ENCODE measurements at regions not wholly inside any gene's neighbourhood (a gene's known extent, or its start where the extent isn't known, plus 50 kb on each side); places are given as distances from the start of the nearest gene placed in this dataset.
"Not testable (repeated sequence)": the region's sequence is repeated elsewhere in the genome, so short reads cannot be mapped to it uniquely, and the experiment has no call there.

DNA sequence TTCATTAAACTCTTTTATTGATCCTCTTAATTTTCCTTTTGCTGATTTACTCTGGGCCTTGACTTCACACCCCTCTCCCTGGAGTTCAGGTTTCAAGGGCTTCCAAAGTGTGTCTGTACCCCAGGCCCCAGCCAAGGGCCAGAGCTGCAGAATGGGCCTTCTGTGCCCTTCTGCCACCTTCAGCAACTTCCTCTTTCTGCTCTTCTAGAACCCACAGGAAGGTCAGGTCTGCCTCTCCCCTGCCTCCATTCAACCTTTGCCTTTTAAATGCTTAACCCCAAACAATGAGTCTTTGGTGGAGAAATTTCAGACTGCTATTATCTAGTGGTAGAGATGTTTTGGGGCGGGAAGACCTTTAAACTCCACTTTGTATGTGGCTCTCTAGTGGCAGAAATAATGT lies 63.1 kb downstream of the TSN start:
- no peak for DNase-seq

DNA sequence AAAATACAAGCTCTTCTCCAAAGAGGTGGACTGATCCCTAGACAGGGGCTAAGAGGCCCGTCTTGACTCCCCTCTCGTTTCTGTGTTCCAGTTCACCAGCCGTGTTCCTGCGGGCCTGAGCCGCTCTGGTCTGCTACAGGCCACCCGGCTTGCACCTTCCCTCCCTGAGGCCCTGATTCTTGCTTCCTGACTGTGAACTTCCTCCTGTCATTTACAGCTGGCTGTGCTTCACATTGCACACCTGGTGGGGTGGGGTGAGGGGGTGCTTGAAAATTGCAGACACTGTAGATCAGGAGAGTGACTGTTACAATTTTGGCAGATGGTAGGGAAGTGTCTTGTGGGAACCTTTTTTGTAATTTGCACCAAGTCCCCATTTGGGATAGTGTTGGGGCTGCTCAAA lies 64.4 kb downstream of the TSN start:
- DNase-seq, result no peak

DNA sequence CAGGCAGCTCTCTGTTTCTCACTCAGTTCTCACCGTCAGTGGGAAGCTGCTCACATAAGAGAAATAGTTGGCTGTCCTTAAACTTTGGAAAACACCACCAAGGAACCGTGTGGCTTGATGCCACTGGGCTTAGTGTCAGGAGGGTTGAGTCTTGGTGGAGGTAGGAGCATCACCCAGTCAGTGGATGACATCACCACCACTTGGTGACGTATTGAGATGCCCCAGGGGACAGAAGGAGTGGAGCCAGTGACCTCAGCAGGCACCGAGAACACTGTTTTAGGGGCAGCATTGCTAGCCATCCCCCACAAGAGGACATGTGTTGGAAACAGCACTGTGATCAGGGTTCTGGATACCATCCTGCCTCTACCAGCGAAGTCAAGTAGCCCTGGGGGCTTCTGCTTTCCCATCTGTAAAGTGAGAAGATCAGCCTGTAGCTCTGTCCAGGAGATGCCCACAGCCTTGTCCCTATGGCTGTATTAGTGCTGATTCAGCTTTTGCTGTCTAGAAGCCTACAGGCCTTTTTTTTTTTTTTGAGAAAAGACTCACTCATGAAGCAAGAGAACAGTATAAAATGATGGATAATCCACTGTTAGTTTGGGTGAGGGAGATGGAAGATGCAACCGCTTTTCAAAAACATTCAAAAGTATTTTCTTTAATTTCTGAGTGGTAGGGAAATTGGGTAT lies 66.2 kb downstream of the TSN start:
- DNase-seq, result no peak

DNA sequence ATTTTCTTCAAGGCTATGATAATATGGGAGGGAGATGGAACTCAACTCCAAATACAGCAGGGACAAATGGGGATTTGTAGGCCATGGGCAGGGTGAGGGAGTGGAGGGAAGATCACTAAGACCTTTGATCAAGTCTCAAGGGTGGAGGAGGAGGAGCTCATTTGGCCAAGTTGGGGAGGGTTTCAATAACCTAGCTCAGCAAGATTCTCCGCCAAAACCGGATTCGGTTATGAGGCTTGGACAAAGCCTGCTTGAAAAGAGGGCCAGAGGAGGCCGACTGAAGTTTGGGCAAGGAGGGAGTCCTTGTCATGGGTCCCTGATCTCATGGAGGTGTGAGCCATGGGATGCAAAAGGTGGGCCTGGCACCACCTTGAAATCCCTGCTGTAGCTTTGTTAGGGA lies 68.8 kb downstream of the TSN start:
- no peak for DNase-seq

DNA sequence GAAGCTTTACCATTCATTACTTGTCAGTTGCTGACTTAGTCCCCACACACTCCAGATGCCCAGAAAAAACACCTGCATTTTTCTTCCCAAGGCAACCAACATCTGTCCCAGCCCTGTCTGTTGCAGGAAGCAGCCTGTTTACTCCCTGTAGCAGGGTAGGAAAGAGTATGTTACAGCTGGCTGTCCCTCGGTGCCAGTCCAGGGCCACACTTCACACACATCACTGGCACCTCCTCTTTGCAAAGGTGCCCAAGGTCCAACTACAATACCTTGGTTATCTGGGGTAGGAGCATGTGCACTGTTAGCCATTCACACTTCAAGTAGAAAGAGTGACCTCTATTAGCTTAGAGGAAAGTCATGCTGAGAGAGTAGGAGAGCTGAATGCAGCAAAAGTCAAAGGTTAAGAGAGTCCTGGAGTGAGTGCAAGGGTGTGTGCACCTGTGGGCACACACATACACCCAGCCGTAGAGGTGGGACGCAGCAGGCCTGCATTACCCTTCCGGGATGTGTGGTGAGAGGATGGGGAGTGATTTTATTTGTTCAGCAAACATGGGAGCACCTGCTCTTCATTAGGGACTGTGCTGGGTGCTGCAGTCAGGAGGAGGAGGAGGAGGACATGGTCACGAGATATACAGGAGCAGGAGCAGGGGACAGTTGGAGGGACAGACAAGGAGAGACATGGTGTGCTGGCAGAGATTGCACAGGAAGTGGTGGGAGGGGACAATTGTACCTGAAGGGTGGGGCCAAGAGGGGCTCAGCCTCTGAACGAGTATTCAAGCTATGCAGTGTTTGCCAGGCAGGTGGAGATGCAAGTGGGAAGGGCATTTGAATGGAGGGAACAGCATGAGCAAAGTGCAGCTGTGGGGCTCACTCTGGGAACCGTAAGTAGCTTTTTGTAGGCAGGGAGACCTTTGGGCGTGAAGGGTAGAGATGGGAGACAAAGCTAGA lies 69.8 kb downstream of the TSN start:
- DNase-seq, result no peak

DNA sequence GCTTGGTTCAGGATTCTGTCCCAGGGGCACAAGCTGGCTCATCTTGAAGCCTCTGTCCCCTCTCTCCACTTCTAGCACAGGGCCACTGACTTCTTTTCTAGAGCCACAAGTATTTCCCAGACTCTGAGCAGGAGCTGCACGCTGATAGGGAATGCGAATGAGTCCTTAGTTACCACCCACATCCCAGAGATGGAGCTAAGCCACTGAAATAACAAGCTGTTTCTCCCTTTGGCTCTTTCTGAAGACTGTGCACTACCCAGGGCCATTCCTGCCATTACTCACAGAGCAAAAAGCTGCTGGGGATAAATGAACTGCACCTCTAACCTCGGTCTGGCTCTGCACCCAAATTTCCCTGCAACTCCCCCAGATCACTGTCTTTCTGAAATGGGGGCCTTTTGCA lies 70.6 kb downstream of the TSN start:
- no peak for DNase-seq

DNA sequence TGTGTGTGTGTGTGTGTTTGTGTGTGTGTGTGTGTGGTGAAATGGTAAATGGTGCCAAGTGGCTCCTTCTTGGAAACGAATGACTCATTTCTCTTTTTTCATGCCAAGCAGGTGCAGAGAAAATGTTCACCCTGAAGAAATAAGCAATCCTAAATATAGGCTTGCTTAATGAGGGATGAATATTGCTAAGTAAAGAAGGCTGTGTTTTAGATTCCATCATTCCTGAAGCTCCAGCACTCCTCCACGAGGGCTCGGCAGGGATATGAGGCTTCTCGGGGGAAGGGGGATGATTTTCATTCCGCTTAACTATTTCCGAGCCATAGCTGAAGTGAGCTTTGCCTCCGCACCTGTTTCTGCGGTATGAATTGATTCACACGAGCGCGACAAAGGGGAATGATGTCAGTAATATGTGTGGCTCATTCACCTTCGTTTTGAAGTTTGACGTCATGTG lies 72.9 kb downstream of the TSN start:
- DNase-seq, result no peak

DNA sequence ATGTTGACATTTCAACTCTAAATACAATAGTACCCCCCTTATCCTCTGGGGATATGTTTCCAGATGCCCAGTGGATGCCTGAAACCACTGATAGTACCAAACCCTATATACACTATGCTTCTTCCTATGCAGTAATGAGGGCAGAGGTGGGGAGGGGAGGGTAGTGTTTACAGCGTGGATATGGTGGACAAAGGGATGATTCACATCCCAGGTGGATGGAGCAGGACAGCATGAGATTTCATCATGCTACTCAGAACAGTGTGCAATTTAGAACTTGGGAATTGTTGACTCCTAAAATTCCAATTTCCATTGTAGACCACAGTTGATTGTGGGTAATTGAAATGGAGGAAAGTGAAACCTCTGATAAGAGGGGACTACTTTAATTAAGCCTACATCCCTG lies 75.4 kb downstream of the TSN start:
- no peak for DNase-seq

DNA sequence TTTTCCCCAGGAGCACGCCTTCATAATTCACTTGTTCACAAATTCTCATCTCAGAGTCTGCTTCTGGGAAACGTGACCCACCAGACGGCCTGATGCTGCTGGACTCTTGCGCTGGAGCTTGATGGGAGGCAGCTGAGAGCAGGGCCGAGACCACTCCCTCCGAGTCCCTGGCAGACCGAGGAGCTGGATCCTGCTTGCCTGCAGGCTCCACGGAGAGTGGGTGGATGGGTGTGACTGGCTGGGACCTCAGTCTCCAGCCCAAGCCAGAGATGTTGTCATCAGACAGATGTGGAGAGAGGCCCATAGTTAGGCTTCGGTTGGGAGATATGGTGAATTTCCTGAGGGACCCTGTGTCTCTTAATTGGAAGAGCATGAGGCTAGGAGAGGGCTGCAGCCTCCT lies 76.4 kb downstream of the TSN start:
- no peak for DNase-seq

DNA sequence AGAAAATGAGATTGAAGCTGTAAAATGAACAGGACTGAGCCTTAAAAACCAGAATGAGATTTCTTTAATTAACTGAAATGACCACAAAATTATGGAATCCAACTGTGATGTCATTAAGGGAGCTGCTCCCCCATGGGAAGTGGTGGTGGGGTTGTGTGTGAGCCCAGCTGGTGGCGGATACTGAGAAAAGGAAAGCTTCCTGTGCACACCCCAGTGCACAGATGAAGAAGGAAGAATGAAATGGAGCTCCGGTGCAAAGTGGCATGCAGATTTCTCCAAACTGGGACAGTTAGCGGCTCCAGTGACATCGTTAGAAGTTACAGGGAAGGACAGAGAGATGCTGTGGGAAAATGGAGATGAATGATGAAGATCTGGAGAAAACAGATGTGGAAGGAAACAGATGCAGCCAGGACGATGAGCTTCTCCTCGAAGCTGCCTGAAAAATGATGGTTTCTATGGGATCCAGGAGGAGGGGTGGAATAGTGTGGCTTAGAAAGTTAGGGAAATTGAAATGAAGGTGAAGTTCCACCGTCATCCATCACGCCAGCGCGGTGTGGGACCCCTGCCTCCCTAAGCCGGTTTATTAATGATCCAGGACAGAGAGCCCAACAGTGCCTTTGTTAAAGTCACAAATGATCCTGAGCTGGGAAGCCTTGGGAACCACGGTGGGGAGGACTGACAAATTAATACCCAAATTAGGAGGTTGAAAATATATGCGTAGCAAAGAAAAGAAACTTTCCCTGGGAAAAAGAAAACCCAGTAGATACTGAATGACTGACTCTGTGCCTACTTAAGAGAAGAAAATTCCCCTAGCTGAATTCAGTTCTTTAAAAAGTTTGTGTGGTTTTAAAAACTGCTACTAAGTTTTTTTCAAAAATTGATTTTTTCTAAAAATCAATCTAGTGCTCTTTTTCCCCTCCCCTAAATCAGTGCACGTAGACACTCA lies 77.2 kb downstream of the TSN start:
- no peak for DNase-seq

DNA sequence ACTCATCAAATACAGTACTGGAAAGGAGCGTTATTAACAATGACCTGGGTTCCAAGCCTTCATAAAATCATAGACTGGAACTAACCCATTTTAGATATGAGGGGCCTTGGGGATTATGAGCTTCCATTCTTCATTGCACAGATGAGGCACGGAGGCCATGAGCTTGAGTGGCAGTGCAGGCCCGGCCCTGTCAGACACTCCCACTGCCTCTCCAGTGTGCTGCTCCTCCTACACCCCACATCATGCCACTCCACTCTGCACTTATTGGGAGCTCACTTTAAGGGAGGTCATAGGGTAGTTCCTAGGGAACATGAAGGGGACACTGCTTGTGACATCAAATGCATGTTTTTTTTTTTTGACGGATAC lies 77.9 kb downstream of the TSN start:
- no peak for DNase-seq

DNA sequence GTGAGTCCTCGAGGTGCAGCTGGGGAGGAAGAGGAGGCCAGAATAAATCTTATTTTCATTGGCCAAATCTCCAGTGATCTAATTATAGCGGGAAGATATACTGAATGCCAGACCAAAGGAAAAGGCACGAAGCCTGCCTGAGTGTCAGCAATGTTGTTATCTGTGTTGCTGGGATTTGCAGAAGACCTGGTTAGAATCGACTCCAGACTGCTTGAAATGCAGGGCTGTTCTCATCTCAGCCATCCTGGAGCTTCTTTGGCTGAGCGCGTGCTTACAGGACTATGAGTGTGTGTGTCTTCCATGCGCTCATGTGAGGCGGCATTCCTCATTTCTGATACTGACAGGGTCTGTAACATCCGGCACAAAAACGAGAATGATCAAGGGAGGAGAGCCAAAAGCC lies 81.2 kb downstream of the TSN start:
- no peak for DNase-seq

DNA sequence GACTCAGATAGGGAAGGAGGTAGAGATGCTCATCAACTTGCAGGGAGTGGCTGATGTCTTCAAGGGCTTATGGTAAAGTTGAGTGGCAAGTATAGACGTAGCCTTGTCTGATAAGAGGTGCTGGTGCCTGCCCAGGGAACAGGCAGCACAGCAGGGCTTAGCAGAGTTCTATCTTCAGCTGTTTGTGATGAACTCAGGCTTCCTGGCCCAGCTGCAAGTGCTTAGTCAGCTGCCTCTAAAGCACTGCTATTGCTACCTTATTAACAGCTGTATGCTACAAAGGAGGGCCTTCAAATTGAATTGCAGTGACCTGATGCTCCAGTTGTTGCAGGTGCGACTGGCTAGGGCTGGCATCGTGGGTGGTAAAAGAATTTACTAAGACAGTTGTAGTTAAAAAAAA lies 82.1 kb downstream of the TSN start:
- DNase-seq, result no peak

DNA sequence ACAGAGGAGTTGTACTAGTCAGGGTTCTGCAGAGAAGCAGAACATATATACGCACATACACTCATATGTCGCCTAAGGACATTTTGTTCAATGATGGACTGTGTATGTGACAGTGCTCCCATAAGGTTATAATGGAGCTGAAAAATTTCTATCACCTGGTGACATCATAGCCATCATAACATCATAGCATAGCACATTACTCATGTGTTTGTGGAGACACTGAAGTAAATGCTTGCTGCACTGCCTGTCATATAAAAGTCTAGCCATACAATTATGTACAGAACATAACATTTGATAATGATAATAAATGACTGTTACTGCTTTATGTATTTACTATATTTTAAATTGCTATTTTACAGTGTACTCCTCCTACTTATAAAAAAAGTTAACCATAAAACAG lies 83.1 kb downstream of the TSN start:
- DNase-seq, result no peak

DNA sequence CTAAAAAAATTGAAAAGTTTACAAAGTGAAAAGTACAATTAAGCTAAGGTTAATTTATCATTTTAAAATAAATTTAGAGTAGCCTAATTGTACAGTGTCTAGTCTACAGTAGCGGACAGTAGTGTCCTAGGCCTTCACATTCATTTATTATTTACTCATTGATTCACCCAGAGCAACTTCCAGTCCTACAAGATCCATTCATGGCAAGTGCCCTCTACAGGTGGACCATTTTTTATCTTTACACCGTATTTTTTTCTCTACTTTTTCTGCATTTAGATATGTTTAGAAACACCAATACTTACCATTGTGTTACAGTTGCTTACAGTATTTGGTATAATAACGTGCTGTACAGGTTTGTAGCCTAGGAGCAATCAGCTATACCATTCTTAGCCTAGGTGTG lies 84.1 kb downstream of the TSN start:
- DNase-seq, result no peak

DNA sequence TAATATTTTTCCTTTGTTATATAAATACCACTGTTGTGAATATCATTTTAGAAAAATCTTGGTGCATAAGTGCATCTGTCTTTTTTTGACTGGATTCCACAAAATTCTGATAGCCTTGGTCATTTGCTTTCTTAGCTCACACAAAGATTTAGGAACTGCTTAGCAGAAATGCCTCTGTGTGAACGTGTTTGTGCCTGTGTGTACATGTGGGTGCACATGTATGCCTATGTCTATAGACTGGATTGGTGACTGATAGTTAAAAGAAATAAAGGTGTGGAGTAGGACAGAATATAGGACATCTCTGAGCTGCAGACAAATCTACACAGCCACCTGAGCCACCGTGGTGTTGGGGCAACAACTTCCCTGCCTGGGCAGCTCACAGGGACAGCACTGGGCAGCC lies 93.8 kb downstream of the TSN start:
- DNase-seq, result no peak

DNA sequence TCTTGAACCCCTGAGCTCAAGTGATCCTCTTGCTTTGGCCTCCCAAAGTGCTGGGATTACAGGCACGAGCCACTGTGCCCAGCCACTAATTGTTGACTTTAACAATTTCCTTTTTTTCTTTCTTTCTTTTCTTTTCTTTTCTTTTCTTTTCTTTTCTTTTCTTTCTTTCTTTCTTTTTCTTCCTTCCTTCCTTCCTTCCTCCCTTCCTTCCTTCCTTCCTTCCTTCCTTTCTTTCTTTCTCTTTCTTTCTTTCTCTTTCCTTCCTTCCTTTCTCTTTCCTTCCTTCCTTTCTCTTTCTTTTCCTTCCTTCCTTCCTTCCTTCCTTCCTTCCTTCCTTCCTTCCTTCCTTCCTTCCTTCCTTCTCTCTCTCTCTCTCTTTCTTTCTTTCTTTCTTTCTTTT lies 97.7 kb downstream of the TSN start:
- DNase-seq, result not testable (repeated sequence)

DNA sequence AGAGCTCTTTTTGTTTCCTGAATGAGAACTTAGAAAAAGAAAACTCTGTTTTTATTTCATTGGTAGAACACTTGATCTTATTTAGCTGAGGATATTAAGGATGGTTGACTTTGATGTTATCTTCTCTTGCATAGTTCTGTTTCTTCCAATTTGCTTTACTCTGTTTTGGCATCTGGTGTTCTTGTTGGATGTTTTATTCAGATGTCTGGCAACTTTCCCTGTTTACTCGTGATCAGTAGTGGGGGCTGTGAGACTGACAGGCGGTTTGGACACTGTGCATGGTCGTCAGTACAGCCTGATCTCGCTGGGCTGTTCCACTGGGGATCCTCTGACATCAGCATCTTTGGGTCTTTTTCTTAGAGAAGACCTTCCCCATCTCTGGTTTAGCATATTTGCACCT lies 100.1 kb downstream of the TSN start:
- peak; percentile 13 for DNase-seq

DNA sequence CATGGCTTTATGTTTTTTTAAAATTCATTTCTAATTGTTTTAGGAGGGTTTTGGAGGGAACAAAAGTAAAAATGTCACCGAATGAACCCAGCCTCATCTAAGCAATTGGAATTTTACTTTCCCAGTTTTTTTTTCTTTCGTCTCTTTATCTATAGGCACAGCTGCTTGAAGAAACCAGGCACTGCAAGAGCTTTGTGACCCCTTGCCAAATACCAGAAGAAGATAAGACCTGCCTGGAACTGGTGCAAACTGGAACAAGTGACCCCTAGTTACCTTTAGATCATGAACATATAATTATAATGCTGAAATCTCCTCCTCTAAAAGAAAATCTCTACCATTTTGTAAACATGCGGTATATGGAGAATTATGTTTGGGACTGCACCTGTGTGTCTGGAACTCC lies 100.9 kb downstream of the TSN start:
- DNase-seq, result no peak

DNA sequence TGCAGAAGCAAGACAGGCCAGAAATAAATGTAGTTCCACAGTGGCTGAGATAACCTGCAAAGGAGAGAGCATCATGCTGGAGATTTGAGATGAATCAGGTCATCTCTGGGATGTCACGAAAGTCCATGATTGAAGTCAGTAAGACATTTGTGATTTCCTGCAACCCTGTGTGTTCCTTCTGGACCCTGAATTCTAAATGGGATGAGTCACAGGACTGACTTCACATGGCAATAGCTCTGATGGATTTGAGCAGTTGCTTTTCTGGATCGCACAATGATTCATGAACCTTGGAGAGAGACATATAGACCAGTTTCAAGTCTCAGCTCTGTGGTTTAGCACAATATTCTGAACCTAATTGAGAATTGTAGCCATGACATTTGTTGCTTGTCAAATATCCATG lies 102.9 kb downstream of the TSN start:
- DNase-seq, result no peak

DNA sequence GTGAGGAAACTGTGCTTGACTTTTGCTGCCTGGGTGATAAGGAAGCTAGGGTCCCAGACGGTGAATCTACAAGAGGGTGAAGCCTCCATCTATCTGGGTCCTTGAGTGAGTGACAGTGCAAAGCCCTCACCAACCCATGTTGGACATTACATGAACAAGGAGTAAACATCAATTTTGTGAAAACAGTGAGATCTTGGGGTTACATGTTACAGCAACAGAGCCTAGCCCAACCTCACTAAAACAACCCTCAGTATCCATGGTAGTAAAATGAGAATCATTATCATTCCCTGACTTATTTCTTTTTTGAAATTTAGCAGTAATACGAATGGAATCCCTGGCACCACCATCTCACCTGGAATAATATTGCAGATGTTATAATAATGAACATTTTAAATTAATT lies 103.4 kb downstream of the TSN start:
- DNase-seq, result no peak

DNA sequence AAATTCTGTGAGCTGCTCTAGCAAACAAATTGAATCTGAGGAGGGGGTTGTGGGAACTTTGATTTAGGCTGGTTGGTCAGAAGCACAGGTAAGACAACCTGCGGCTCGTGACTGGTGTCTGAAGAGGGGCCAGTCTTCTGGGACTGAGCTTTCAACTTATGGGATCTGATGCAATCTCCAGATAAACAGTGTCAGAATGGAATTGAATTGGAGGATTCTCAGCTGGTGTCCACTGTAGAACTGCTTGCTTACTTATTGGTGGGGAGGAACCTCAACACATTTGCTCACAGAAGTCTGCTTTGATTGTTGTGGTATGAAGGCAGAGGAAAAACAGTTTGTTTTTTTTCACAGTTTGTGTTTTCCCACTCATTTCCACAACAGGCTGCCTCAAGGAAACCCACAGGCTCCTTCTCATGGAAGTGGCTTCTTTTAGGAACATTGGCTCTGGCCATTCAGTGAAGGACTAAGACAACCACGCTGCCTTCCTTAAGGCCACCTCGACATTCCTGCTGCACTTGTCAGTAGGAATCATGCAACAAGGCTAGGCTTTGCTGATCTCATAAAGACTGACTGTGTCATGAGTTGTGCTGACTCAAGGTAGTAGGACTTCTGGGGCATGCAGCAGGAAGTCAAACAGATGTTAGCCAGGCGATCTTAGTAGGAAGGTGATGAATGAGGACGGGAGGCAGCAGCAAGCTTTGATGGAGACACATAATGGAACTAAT lies 104.7 kb downstream of the TSN start:
- DNase-seq, result no peak

DNA sequence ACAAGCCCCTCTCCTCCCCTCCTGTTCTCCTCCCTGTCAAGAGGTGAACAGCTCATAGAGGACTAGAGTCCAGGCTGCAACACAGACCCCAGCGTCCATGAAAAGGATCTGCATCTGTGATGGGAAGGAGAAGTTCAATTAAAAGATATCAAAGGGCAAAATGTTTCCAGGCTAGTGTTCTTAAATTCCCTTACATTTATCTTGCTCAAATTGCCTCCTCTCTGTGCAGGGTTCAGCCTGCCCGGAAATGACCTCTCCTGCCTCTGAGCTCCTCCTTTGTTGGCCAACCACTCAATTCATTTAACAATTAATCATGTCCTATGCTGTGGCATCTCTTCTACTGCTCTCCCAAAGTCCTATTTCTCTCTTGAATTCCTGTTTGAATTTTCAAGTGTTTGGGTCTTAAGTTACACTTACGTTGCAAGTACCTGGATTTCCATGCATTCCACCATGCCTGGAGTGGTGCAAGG lies 105.3 kb downstream of the TSN start:
- no peak for DNase-seq
